NOMO-1 treated with dmso at 0.1 percent for 144 hours (cell line): ENCODE measurements at regions not wholly inside any gene's neighbourhood (a gene's known extent, or its start where the extent isn't known, plus 50 kb on each side); places are given as distances from the start of the nearest gene placed in this dataset.

Experiments used
- DNase-seq: peaks from one replicate; lab custom pipeline; 2025; ENCODE audit not compliant: unreplicated experiment; lab: John Stamatoyannopoulos, UW

DNA sequence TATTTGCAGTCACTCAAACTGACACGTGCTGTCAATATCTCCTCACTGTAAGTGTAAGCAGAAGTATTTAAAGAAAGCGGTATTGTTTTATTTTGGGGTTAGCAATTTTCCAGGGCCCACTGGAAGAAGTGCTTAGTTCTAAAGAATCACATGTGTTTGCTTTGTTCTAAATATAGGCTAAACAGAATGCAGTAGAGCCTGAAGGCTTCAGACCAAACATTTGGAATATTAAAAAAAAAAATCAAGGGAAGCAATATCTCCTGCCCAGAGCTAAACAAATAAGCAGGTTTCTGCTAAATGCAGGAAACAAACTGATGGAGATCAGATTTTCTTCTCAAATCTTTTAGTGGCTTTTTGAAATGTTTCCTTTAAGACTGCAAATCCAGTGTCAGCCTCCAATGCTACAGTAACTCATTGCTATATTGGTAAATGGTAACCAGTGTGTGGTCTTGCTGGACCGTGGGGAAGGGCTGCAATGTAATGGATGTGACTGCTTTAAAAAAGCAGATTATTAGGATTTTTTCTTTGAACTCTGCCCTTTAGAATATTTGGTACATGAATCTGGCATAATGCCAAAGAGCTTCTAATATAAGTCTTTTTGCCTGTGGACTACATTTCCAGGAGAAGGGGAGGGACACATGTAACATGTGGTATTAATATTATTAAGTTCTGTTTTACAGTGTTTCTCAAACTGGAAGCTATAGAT is 317.1 kb upstream of the FERMT1 start:
- DNase-seq: no peak

DNA sequence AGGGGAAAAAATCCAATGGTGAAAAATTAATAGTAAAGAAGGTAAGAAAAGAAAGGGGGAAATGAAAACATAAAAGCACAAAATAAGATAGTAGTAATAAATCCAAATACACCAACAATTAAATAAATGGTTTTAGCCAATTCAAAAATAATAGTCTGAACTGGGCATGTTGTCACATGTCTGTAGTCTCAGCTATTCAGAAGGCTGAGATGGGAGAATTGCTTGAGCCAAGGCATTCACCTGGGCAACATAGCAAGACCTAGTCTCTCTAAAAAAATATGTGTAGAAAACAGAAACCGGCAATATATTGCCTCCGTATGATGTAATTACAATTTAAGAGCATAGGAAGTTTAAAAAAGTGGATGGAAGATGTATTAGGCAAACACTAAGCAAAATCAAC is 311.3 kb upstream of the FERMT1 start:
- DNase-seq: no peak

DNA sequence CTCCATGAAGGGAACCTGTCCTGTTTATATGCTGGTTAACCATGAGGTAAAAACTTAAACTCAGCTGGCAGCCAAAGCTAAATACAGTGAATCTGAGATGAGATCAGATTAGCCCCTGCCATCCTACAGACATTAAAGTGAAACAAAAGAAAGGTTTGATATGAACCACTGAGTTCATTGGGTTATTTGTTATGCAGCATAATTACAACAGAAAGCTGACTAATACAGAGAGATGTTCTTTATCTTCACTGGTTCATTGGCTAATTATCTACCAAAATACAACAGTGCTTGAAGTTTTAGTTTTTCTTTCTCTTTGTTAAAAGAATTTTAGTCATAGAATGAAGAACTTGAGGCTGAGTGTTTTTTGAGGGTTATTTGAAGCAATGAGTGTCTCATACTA is 307.6 kb upstream of the FERMT1 start:
- DNase-seq: no peak

DNA sequence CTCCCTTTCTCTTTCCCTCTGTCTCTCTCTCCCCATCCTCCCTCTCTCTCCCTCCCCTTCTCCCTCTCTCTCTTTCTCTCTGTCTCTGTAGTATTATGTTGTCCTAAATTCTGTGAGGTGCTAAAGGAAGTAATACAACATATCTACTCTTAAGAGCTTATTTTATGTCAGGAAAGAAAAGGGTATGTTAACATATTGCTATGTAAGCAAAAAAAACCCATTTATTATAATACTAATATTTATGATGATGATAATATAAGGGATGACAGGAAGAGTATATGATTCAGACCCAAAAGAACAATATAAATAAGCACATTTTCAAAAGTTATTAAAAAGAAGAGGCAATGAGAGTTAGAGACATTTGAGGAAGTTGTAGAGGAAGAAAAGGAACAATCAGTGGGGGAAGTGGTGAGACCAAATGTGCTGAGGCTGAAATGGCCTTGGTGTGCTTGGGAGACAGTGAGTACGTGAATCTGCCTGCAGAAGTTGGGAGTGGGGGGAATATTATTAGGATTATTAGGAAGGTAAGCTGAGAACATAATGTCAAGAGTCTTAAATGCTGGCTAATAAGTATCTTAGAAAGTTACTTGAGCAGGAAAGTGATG is 303.6 kb upstream of the FERMT1 start:
- peak; percentile 69 for DNase-seq

DNA sequence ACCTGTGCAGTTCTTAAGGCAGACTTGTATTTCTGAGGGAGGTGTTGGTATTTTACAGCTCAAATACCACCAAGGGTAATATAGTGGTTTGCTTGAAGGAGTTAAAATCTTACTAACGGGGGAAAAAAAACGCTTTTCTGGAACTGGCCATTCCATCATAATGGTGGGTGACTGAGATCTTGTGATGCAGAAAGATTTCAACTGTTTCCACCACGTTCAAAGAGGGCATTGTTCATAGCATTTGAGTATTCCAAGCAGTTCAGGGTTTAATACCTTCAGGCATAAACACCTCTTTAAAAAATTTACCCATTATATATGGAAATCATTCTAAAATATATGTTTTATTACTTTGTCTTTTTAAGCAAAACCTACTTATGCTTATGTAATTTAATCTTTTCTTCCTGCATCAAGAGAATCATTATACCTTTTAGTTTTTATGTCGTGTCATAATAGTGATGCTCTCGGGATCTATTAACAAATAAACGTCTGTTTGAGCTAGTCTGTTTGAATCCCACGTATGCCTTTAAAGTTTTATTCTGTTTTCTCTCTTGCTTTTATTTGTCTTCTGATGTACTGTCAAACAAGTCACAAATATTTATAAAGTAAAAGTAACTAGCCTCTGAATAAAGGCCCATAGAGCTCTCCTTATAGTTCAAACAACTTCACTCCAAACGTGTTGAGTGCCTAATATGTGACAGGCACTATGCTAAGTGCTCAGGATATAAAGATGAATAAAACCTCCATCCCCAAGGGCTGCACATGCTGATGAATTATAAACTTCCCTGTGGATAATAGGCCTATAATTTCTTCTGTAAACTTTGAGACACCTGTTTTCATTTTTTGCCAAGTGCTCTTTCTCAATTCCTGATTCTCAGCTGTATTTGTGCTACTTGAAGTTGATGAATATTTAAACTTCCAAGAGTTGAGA is 298.8 kb upstream of the FERMT1 start:
- no peak for DNase-seq

DNA sequence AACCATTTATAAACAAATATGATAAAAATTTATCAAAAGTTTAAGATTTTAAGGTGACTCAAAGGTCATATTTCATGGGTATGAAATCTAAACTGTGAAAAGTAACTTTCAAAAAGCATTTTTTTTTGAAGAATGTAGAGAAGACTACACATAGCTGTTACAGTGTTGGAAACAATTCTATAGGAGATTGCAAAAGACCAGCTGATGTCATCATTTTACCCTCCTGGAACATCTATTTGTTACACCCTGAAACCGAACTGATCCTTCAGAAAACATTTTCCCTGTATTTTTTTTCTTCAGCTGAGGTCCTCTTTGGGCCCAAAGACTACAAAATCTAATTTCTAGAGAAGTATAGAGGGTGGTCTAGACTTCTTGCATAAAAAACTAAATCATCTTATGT is 297.5 kb upstream of the FERMT1 start:
- DNase-seq: no peak

DNA sequence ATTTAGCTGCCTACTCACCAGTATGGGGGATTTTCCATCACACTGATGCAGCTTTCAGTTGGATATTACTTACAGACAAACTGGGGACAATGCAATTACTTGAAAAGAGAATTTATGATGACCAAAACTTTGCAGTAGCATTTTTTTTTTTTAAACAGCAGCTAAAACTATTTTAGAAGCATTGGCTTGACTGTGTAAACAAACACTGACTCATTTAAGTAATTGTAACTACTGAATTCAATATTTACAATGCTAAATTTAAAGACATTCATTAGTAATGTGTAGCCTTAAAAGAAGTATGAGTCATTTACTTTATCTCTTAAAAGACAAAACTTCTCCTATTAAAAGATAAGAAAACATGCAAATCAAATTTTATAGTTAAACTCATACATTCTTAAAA is 295.9 kb upstream of the FERMT1 start:
- DNase-seq: no peak

DNA sequence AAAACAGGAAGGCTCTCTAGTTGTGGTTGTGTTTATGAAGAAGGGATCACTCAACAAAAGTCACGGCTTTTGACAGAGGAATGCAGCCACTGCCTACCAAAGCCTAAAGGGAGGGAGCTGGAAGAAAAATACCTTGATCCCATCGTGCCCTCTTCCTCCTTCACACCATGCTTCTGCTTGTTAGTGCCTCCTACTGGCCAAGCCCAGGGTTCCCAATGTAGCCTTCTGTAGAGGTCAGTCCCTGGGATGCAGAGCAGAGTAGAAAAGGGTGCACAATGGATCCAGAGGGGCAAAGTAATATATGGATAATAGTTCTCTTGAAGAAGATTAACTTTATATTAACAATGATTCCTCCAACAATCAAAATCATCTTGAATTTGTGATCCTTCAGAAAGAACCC is 293.5 kb upstream of the FERMT1 start:
- DNase-seq: no peak

DNA sequence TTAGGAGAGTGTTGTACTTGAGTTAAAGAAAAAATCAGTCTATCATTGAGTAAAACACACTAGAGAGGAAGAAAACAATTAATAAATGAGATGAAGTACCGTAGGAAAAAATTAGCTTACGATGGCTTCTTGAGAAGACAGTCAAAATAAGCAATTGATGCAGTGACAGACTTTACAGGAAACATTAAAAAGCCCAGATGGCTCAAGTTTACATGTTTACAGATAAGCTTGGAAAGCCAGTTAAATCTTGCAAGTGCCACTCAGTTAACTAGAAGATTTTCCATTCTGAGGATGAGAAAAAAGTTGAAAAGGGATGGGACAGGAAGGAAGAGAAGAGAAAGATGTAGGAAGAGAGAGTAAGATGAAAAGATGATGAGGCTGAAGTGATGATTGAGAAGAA is 288.8 kb upstream of the FERMT1 start:
- no peak for DNase-seq

DNA sequence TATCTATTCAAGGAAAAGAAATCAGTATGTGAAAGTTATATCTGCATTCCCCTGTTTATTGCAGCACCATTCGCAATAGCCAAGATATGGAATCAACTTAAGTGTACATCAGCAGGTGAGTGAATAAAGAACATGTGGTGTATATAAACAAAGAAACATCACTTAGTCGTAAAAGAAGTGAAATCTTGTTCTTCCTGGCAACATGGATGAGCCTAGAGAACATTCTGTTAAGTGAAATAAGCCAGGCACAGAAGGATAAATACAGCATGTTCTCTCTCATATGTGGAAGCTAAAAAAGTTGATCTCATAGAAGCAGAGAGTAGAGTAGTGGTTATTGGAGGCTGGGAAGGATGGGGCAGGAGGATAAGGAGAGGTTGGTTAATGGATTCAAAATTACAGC is 287.9 kb upstream of the FERMT1 start:
- no peak for DNase-seq

DNA sequence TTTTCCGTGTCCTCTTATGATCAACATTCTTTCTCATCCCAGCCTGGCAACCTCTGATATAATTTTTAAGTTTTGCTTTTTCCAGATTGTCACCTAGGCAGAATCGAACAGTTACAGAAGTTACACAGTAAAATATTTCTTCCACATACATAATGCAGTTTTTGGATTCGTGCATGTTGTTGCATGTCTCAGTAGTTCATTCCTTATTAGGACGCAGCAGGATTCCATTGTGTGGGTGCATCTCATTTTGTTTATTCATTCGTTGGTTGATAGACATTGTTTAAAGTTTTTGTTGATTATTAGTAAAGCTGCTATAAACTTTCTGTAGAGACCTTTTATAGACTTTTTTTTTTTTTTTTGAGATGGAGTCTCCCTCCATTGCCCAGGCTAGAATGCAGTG is 284.3 kb upstream of the FERMT1 start:
- no peak for DNase-seq

DNA sequence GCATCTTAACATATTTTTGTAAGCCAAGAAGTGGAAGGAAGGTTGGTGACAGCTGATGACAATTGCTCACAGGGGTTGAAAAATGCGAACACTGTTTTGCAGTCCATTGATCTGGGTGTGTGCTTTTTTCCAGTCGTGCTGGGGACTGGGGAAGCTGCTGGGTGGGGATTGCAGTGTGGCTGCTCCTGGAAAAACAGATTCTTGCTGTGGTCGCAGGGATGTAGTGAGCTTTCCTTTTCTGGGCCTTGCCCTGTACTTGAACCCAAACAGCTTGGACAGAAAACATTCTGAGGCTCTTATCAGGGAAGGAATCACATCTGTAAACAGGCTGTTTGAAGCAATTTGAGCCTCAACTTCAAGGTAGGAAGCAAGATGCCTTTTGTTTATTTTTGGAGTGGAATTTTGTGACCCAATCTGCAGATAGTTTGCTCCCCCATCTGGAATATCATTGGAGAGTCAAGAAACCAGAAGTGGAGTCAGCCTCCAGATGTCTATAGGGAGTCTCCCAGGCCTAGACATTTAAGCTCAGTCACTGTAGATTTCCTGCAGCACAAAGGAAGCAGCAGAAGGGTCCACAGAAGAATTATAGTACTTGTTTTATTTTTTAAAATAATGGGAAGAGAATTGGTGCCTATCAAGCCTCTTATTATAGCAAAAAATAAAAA is 279.2 kb upstream of the FERMT1 start:
- no peak for DNase-seq

DNA sequence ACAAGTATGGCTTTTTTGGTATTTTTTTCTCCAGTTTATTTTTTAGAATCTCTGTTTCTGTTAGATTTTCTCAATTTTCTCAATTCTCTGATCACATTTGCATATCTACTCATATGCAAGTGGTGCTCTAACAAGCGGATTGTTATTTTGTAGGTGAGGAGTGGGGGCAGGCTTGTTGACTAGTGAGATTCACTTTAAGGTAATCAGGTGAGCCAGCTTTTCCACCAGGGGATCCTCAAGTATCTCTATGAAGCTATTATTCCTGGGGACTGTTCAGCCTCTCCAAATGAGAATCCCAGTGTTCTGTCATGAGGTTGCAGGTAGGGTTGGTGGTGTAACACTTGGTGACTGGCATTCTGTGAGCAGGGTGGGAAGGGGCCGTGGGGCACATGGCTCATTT is 274.3 kb upstream of the FERMT1 start:
- no peak for DNase-seq

DNA sequence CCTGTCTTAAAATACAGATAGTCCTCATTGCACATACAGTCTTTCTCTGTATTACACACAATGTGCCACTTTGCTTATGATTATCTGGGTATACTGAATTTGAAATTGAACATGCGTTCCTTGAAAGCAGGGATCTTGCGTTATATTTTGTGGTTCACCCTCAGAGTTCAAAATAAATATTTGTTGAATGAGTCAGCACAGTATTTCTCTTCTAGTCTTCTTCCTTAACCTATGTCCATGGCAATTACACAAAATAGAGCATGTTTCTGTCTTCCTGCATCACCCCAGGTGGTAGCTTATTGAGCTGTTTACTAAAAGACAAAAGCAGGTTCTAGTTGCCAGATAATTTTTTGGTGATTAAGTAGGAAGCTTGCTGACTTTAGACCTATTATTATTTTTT is 272.9 kb upstream of the FERMT1 start:
- no peak for DNase-seq

DNA sequence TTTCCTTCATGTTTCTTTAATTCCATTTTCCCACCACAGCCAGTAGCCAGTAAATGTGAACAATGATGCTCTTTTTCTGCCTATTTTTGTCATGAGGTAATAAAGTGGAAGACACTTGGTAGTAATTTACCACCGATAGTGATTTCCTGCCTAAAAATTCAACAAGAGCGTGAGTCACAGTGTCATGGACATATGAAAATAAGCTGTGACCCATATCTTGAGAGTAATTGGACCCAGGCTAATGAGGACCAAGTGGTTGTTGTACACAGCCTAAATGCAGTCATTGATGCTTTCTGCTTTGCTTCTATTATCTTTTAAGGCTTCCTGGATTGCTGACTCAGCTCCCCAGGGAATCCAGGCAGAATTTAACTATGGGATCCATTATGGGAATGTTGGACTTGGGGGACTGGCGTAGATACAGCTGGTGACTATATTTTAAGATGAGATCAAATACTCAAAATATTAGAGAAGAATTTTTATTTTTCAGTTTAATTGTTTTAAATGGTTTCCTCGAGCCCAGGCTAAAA is 265.9 kb upstream of the FERMT1 start:
- no peak for DNase-seq

DNA sequence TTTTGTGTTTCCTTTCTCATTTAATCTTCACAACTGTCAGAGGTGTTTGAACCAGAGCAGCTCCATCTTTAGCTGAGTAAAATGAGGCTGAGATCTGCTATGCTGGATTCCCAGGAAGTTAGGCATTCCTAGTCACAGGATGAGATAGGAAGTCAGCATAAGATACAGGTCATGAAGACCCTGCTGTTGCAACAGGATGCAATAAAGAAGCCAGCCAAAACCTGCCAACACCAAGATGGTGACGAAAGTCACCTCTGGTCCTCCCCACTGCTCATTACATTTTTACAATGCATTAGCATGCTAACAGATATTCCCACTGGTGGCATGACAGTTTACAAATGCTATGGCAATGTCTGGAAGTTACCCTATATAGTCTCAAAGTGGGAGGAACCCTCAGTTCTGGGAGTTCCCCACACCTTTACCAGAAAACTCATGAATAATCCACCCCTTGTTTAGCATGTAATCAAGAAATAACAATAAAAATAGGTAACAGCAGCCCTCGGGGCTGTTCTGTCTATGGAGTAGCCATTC is 262.2 kb upstream of the FERMT1 start:
- no peak for DNase-seq

DNA sequence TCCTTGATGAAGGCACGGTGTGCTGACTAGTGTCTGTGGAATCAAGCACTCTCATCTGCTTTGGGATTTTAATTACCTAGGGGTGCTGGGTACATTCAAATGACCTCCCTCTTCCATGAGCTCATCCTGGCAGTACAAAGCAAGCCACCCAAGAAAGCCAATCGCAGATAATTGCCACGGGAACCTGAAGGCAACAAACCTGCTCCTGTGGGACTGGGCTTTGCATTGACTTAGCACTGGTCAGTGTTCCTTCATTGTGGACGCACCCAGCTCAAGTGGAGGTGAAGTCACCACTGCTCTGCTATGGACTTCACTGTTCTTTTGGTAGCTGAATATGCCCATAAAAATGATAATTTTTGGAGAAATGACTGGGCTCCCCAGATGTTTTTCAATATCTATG is 261.6 kb upstream of the FERMT1 start:
- no peak for DNase-seq

DNA sequence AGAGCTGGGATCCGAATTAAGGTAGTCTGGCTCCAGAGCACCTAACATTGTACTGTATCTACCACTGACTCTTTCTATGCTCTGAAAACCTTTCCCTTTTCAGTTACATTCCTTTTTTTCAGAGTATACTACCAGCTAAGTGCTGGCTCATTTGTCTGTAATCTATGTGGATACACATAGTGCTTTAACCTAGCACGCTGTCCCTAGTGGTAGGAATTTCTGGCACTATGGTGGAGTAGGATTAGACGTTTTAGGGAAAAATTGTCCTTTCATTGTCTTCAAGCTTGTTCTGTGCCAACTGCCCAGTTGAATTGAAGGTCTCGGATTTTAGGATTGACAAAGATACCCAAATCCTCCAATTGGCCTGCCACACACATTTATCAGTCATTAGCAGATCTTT is 259.1 kb upstream of the FERMT1 start:
- no peak for DNase-seq

DNA sequence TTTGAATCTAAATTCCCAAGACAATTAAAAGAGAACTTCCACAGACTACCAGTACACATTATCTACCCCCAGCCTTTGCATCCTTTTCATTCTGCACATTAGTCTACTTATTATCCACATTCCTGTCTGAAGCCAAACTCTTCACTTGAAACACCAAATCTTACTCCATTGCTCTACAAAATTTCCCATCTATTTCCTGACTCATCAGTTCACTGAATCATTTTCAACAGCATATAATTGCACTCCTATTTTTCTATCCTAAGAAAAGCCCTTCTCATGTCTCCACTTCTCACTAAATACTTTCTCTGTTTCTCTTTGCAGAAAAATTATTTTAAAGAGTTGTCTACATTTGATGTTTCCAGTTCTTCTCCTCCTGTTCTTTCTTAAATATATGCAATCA is 239.4 kb upstream of the FERMT1 start:
- DNase-seq: no peak

DNA sequence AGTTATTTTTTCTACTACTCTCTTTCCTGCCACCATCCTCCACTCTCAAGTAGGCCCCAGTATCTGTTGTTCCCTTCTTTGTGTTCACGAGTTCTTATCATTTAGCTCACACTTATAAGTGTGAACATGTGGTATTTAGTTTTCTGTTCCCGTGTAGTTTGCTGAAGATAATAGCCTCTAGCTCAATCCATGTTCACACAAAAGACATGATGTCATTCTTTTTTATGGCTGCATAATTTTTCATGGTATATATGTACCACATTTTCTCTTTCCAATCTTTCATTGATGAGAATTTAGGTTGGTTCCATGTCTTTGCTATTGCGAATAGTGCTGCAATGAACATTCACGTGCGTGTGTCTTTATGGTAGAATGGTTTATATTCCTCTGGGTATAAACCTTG is 237.9 kb upstream of the FERMT1 start:
- no peak for DNase-seq
